GM12878 (cell line): ENCODE measurements at regions not wholly inside any gene's neighbourhood (a gene's known extent, or its start where the extent isn't known, plus 50 kb on each side); places are given as distances from the start of the nearest gene placed in this dataset.

Source experiments
- ATAC-seq: fragments of 200-7000 bp; cut with Tn5 transposase; 3 replicates; pipeline ENCODE4 v1.9.1; 2020; ENCODE audit warnings: mild to moderate bottlenecking, moderate library complexity
- BruUV-seq: library from RNA; stranded (reverse); fragments of 400-500 nt; replicated peaks from 2 replicates; lab custom pipeline; 2021; lab: Mats Ljungman, UMichigan
- CTCF ChIA-PET: fragments of 300-600 bp; sonication (Branson Sonifier 250); formaldehyde crosslinking; extraction: SDS; loops from one replicate; lab custom pipeline; 2021; ENCODE audit warnings: inconsistent platforms; lab: Yijun Ruan, JAX
- POLR2A ChIA-PET: fragments of 350-600 bp; formaldehyde crosslinking; extraction: SDS; loops from one replicate; lab custom pipeline; 2021; ENCODE audit warnings: inconsistent platforms; lab: Charles Lee
- RAD21 ChIA-PET: fragments of 300-600 bp; sonication (Branson Sonifier 250); formaldehyde crosslinking; loops from one replicate; lab custom pipeline; 2023; ENCODE audit warnings: antibody characterized with exemption; ENCODE audit not compliant: unreplicated experiment; lab: Charles Lee
- SMC1A ChIA-PET: fragments of 300-600 bp; sonication (Branson Sonifier 250); formaldehyde crosslinking; loops from one replicate; lab custom pipeline; 2023; ENCODE audit not compliant: unreplicated experiment, uncharacterized antibody; lab: Charles Lee
- DNase-seq: peaks from one replicate; pipeline ENCODE4 v3.0.0-alpha.2; 2011; ENCODE audit warnings: low read depth, low spot score
- FAIRE-seq: peaks from 3 replicates; lab custom pipeline; 2011; peaks lifted over from hg19 to GRCh38; lab: Jason Lieb, UNC
- H2AFZ ChIP-seq: 2 replicates; pipeline ENCODE4 v1.6.0; 2011; ENCODE audit warnings: low read depth, low read length, control low read depth; ENCODE audit not compliant: control insufficient read depth
- H3K27ac ChIP-seq: 2 replicates; pipeline ENCODE4 v1.5.1; 2011; ENCODE audit warnings: control low read depth; ENCODE audit not compliant: control insufficient read depth, insufficient read depth
- H3K27me3 ChIP-seq, 2 experiments: replicated peaks in 1 of 2; 2 replicates each; pipeline versions ENCODE4 v1.6.0 to v1.6.1; 2011; ENCODE audit warnings: low read length in 1 of 2; ENCODE audit not compliant: control insufficient read depth in 2 of 2, insufficient read depth in 2 of 2
- H3K36me3 ChIP-seq, 2 experiments: 2 replicates each; pipeline ENCODE4 v1.5.1; 2011; ENCODE audit warnings: low read length in 1 of 2; ENCODE audit not compliant: control insufficient read depth in 2 of 2, insufficient read depth in 2 of 2
- H3K4me1 ChIP-seq: 2 replicates; pipeline ENCODE4 v1.6.1; 2011; ENCODE audit warnings: mild to moderate bottlenecking, low read length, moderate library complexity, mixed read lengths; ENCODE audit not compliant: control insufficient read depth, insufficient read depth
- H3K4me2 ChIP-seq: 2 replicates; pipeline ENCODE4 v1.6.0; 2011; ENCODE audit warnings: control low read depth; ENCODE audit not compliant: control insufficient read depth, insufficient read depth
- H3K4me3 ChIP-seq: fragments of 200-600 bp; sonication (generic); 2 replicates; pipeline ENCODE4 v1.5.1; 2016
- H3K79me2 ChIP-seq: 2 replicates; pipeline ENCODE4 v1.6.0; 2011; ENCODE audit warnings: low read length; ENCODE audit not compliant: control insufficient read depth, insufficient read depth
- H3K9ac ChIP-seq: 2 replicates; pipeline ENCODE4 v1.8.0; 2011; ENCODE audit warnings: low read length, control low read depth, mixed read lengths; ENCODE audit not compliant: control insufficient read depth, insufficient read depth
- H3K9me3 ChIP-seq: replicated peaks from 3 replicates; pipeline ENCODE4 v1.5.1; 2011; ENCODE audit warnings: mild to moderate bottlenecking, low read length; ENCODE audit not compliant: control insufficient read depth, insufficient read depth
- H4K20me1 ChIP-seq: 2 replicates; pipeline ENCODE4 v1.6.0; 2011; ENCODE audit not compliant: control insufficient read depth, insufficient read depth
- GABPA ChIP-seq: IDR thresholded peaks from 2 replicates; pipeline ENCODE4 v1.6.1; 2014; ENCODE audit warnings: antibody characterized with exemption, low read depth, mild to moderate bottlenecking, inconsistent platforms
- IKZF1 ChIP-seq: fragments of 450-650 bp; conservative IDR thresholded peaks from 2 replicates; pipeline ENCODE4 v1.6.1; 2017; ENCODE audit warnings: antibody characterized with exemption, mild to moderate bottlenecking
- in situ Hi-C: fragments of 300-500 bp; cut with MboI; formaldehyde crosslinking; loops from 9 replicates; pipeline ENCODE4 v1.14.3; 2018; ENCODE audit warnings: mixed read lengths
- intact Hi-C: fragments of 100-400 bp; cut with micrococcal nuclease; formaldehyde crosslinking; loops from one replicate; pipeline ENCODE4 v1.14.2; 2022; ENCODE audit not compliant: unreplicated experiment
- TF ChIP-seq, protein P1 (sequence below): fragments of 450-650 bp; formaldehyde crosslinking; IDR thresholded peaks from 2 replicates; pipeline ENCODE4 v1.4.0; 2020; ENCODE audit warnings: mild to moderate bottlenecking, moderate library complexity

DNA sequence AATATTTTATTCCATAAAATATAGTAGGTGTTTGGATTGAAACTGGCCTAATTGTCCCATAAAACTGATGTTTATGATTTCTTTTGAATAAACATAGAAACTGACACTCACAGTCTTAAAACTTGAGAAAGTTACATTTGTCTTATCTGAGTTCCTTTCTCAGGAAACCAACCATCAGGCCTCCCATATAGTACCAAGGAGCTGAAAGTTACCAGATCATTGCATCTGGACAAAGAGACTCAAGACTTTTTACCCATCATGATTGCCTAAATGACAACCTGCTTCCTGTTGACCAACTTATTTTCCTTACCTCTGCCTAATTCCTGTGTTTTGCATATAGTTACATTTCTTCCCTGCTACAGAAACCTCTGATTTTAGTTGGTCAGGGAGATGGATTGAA lies 137.0 kb upstream of the XPO1 start:
- ChIA-PET POLR2A (interaction anchor here (0.6 kb wide), 1 partner anchor 13 kb away, joined by 4 read pairs; no protein-coding TSS in a partner anchor), CTCF (interaction anchor here (0.8 kb wide), 2 partner anchors 15 to 41 kb away, joined by 3 read pairs; no protein-coding TSS in a partner anchor), RAD21 (interaction anchor here (0.5 kb wide), 1 partner anchor 149 kb away, joined by 3 read pairs; no protein-coding TSS in a partner anchor), SMC1A (interaction anchor here (2.1 kb wide), 1 partner anchor 16 kb away, joined by 5 read pairs; no protein-coding TSS in a partner anchor)
- H3K9me3 ChIP-seq = peaks cover 7% of the 10 kb centered on the region; the same call in 2 of the 3 replicates
- no peak overlapping the region for H2AFZ ChIP-seq
- no peak overlapping the region for H3K4me2 ChIP-seq
- no peak for TF ChIP-seq IKZF1
- no peak for TF ChIP-seq GABPA
- TF ChIP-seq, protein P1, sequence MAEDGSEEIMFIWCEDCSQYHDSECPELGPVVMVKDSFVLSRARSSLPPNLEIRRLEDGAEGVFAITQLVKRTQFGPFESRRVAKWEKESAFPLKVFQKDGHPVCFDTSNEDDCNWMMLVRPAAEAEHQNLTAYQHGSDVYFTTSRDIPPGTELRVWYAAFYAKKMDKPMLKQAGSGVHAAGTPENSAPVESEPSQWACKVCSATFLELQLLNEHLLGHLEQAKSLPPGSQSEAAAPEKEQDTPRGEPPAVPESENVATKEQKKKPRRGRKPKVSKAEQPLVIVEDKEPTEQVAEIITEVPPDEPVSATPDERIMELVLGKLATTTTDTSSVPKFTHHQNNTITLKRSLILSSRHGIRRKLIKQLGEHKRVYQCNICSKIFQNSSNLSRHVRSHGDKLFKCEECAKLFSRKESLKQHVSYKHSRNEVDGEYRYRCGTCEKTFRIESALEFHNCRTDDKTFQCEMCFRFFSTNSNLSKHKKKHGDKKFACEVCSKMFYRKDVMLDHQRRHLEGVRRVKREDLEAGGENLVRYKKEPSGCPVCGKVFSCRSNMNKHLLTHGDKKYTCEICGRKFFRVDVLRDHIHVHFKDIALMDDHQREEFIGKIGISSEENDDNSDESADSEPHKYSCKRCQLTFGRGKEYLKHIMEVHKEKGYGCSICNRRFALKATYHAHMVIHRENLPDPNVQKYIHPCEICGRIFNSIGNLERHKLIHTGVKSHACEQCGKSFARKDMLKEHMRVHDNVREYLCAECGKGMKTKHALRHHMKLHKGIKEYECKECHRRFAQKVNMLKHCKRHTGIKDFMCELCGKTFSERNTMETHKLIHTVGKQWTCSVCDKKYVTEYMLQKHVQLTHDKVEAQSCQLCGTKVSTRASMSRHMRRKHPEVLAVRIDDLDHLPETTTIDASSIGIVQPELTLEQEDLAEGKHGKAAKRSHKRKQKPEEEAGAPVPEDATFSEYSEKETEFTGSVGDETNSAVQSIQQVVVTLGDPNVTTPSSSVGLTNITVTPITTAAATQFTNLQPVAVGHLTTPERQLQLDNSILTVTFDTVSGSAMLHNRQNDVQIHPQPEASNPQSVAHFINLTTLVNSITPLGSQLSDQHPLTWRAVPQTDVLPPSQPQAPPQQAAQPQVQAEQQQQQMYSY (CRISPR knock-in tag) = no peak
- H3K36me3 ChIP-seq = no peaks in the 10 kb centered on the region
- FAIRE-seq (no peak), DNase-seq (no peak), ATAC-seq (no peak)
- intact Hi-C loops = no loop called here
- H3K27me3 ChIP-seq = no peaks in the 10 kb centered on the region
- H4K20me1 ChIP-seq = no peaks in the 10 kb centered on the region
- no TSS peak for BruUV-seq
- no peak overlapping the region for H3K9ac ChIP-seq
- no peak overlapping the region for H3K4me3 ChIP-seq
- H3K27ac ChIP-seq = no peak overlapping the region
- in situ Hi-C loops = no loop called here
- H3K79me2 ChIP-seq = no peaks in the 10 kb centered on the region
- H3K4me1 ChIP-seq = peaks cover 16% of the 10 kb centered on the region; the same call in 1 of the 2 replicates
